ENCODE measurements at regions not wholly inside any gene's neighbourhood (a gene's known extent, or its start where the extent isn't known, plus 50 kb on each side); places are given as distances from the start of the nearest gene placed in this dataset.

- Histone ChIP-seq H3K27ac (ENCODE audit: insufficient read depth in 1 of 2, low read depth in 1 of 2, low read length in 2 of 2, poor library complexity in 1 of 2, severe bottlenecking in 2 of 2) (no peak overlapping the region), H3K36me3 (ENCODE audit: control insufficient read depth in 4 of 4, insufficient read depth in 4 of 4, low read length in 3 of 4) (no peaks in the 10 kb centered on the region), H3K9me3 (ENCODE audit: control extremely low read depth in 1 of 5, control insufficient read depth in 4 of 5, insufficient read depth in 2 of 5, low read depth in 1 of 5, low read length in 4 of 5) (no peaks in the 10 kb centered on the region), H3K4me1 (ENCODE audit: control extremely low read depth in 1 of 4, control insufficient read depth in 4 of 4, insufficient read depth in 4 of 4, low read length in 3 of 4) (no peaks in the 10 kb centered on the region), H3K4me3 (ENCODE audit: control insufficient read depth in 1 of 7, extremely low read depth in 1 of 7, insufficient read depth in 4 of 7, low read depth in 2 of 7, low read length in 6 of 7) (no peak overlapping the region), H3K27me3 (replicated peaks in 2 of 5; ENCODE audit: control insufficient read depth in 4 of 5, insufficient read depth in 5 of 5, low read length in 4 of 5) (no peaks in the 10 kb centered on the region)
- POLR2A ChIA-PET = interaction anchor here (0.6 kb wide), 1 partner anchor 260 kb away, joined by 3 read pairs; no protein-coding TSS in a partner anchor
- no CpG with 5 or more reads among the region's 3 CpGs for WGBS (ENCODE audit: insufficient coverage)
- DNase-seq = no peak
- CTCF ChIA-PET = interaction anchor here (1.5 kb wide), 1 partner anchor 12 kb away, joined by 5 read pairs; no protein-coding TSS in a partner anchor
Observed at GRCh38 chr9:108479989-108480652, 375.7 kb downstream of the ACTL7B start.

- DNase-seq = peak in 2 of 3 donors; percentile 44 to 52
- H3K9me3 ChIP-seq (ENCODE audit: control extremely low read depth in 1 of 5, control insufficient read depth in 4 of 5, insufficient read depth in 2 of 5, low read depth in 1 of 5, low read length in 4 of 5) = no peaks in the 10 kb centered on the region
- ChIA-PET CTCF (interaction anchor here (1.5 kb wide), 2 partner anchors 11 to 14 kb away, joined by 4 to 5 read pairs; no protein-coding TSS in a partner anchor), POLR2A (interaction anchor here (0.6 kb wide), 1 partner anchor 9 kb away, joined by 6 read pairs; no protein-coding TSS in a partner anchor)
- H3K27ac ChIP-seq (ENCODE audit: insufficient read depth in 1 of 2, low read depth in 1 of 2, low read length in 2 of 2, poor library complexity in 1 of 2, severe bottlenecking in 2 of 2) = no peak overlapping the region
- H3K4me1 ChIP-seq (ENCODE audit: control extremely low read depth in 1 of 4, control insufficient read depth in 4 of 4, insufficient read depth in 4 of 4, low read length in 3 of 4) = no peaks in the 10 kb centered on the region
- H3K36me3 ChIP-seq (ENCODE audit: control insufficient read depth in 4 of 4, insufficient read depth in 4 of 4, low read length in 3 of 4) = no peaks in the 10 kb centered on the region
- 93% methylated on average over 11 of the region's 11 CpGs for WGBS (ENCODE audit: insufficient coverage)
- H3K27me3 ChIP-seq (replicated peaks in 2 of 5; ENCODE audit: control insufficient read depth in 4 of 5, insufficient read depth in 5 of 5, low read length in 4 of 5) = no peaks in the 10 kb centered on the region
- no peak overlapping the region for H3K4me3 ChIP-seq (ENCODE audit: control insufficient read depth in 1 of 7, extremely low read depth in 1 of 7, insufficient read depth in 4 of 7, low read depth in 2 of 7, low read length in 6 of 7)
Observed at GRCh38 chr9:108478431-108479332, 377.1 kb downstream of the ACTL7B start.

GRCh38 chr9:108477529-108478006 is 378.2 kb downstream of the ACTL7B start:
- WGBS (ENCODE audit: insufficient coverage) = 100% methylated on average over 4 of the region's 6 CpGs
- ChIA-PET CTCF (interaction anchor here (1.5 kb wide), 1 partner anchor 13 kb away, joined by 4 read pairs; no protein-coding TSS in a partner anchor), POLR2A (no interaction called here)
- H3K36me3 ChIP-seq (ENCODE audit: control insufficient read depth in 4 of 4, insufficient read depth in 4 of 4, low read length in 3 of 4) = no peaks in the 10 kb centered on the region
- no peak overlapping the region for H3K27ac ChIP-seq (ENCODE audit: insufficient read depth in 1 of 2, low read depth in 1 of 2, low read length in 2 of 2, poor library complexity in 1 of 2, severe bottlenecking in 2 of 2)
- no peaks in the 10 kb centered on the region for H3K9me3 ChIP-seq (ENCODE audit: control extremely low read depth in 1 of 5, control insufficient read depth in 4 of 5, insufficient read depth in 2 of 5, low read depth in 1 of 5, low read length in 4 of 5)
- no peaks in the 10 kb centered on the region for H3K4me1 ChIP-seq (ENCODE audit: control extremely low read depth in 1 of 4, control insufficient read depth in 4 of 4, insufficient read depth in 4 of 4, low read length in 3 of 4)
- no peak for DNase-seq
- no peaks in the 10 kb centered on the region for H3K27me3 ChIP-seq (replicated peaks in 2 of 5; ENCODE audit: control insufficient read depth in 4 of 5, insufficient read depth in 5 of 5, low read length in 4 of 5)
- no peak overlapping the region for H3K4me3 ChIP-seq (ENCODE audit: control insufficient read depth in 1 of 7, extremely low read depth in 1 of 7, insufficient read depth in 4 of 7, low read depth in 2 of 7, low read length in 6 of 7)

- ChIA-PET POLR2A (no interaction called here), CTCF (no interaction called here)
- WGBS (ENCODE audit: insufficient coverage) = no CpG with 5 or more reads among the region's 3 CpGs
- H3K27ac ChIP-seq (ENCODE audit: insufficient read depth in 1 of 2, low read depth in 1 of 2, low read length in 2 of 2, poor library complexity in 1 of 2, severe bottlenecking in 2 of 2) = no peak overlapping the region
- no peaks in the 10 kb centered on the region for H3K36me3 ChIP-seq (ENCODE audit: control insufficient read depth in 4 of 4, insufficient read depth in 4 of 4, low read length in 3 of 4)
- no peaks in the 10 kb centered on the region for H3K27me3 ChIP-seq (replicated peaks in 2 of 5; ENCODE audit: control insufficient read depth in 4 of 5, insufficient read depth in 5 of 5, low read length in 4 of 5)
- H3K4me3 ChIP-seq (ENCODE audit: control insufficient read depth in 1 of 7, extremely low read depth in 1 of 7, insufficient read depth in 4 of 7, low read depth in 2 of 7, low read length in 6 of 7) = no peak overlapping the region
- no peaks in the 10 kb centered on the region for H3K9me3 ChIP-seq (ENCODE audit: control extremely low read depth in 1 of 5, control insufficient read depth in 4 of 5, insufficient read depth in 2 of 5, low read depth in 1 of 5, low read length in 4 of 5)
- H3K4me1 ChIP-seq (ENCODE audit: control extremely low read depth in 1 of 4, control insufficient read depth in 4 of 4, insufficient read depth in 4 of 4, low read length in 3 of 4) = no peaks in the 10 kb centered on the region
- no peak for DNase-seq
Observed at GRCh38 chr9:108476574-108476973, 379.2 kb downstream of the ACTL7B start.

- H3K9me3 ChIP-seq (ENCODE audit: control extremely low read depth in 1 of 5, control insufficient read depth in 4 of 5, insufficient read depth in 2 of 5, low read depth in 1 of 5, low read length in 4 of 5) = no peaks in the 10 kb centered on the region
- H3K27ac ChIP-seq (ENCODE audit: insufficient read depth in 1 of 2, low read depth in 1 of 2, low read length in 2 of 2, poor library complexity in 1 of 2, severe bottlenecking in 2 of 2) = no peak overlapping the region
- H3K27me3 ChIP-seq (replicated peaks in 2 of 5; ENCODE audit: control insufficient read depth in 4 of 5, insufficient read depth in 5 of 5, low read length in 4 of 5) = no peaks in the 10 kb centered on the region
- H3K4me1 ChIP-seq (ENCODE audit: control extremely low read depth in 1 of 4, control insufficient read depth in 4 of 4, insufficient read depth in 4 of 4, low read length in 3 of 4) = no peaks in the 10 kb centered on the region
- ChIA-PET POLR2A (no interaction called here), CTCF (no interaction called here)
- no peak for DNase-seq
- WGBS (ENCODE audit: insufficient coverage) = 100% methylated on average over 2 of the region's 2 CpGs
- H3K36me3 ChIP-seq (ENCODE audit: control insufficient read depth in 4 of 4, insufficient read depth in 4 of 4, low read length in 3 of 4) = no peaks in the 10 kb centered on the region
- no peak overlapping the region for H3K4me3 ChIP-seq (ENCODE audit: control insufficient read depth in 1 of 7, extremely low read depth in 1 of 7, insufficient read depth in 4 of 7, low read depth in 2 of 7, low read length in 6 of 7)
Observed at GRCh38 chr9:108475813-108476212, 380.0 kb downstream of the ACTL7B start.

GRCh38 chr9:108474356-108474755 is 381.4 kb downstream of the ACTL7B start:
- Histone ChIP-seq H3K36me3 (ENCODE audit: control insufficient read depth in 4 of 4, insufficient read depth in 4 of 4, low read length in 3 of 4) (no peaks in the 10 kb centered on the region), H3K4me3 (ENCODE audit: control insufficient read depth in 1 of 7, extremely low read depth in 1 of 7, insufficient read depth in 4 of 7, low read depth in 2 of 7, low read length in 6 of 7) (no peak overlapping the region), H3K27ac (ENCODE audit: insufficient read depth in 1 of 2, low read depth in 1 of 2, low read length in 2 of 2, poor library complexity in 1 of 2, severe bottlenecking in 2 of 2) (no peak overlapping the region), H3K9me3 (ENCODE audit: control extremely low read depth in 1 of 5, control insufficient read depth in 4 of 5, insufficient read depth in 2 of 5, low read depth in 1 of 5, low read length in 4 of 5) (no peaks in the 10 kb centered on the region), H3K4me1 (ENCODE audit: control extremely low read depth in 1 of 4, control insufficient read depth in 4 of 4, insufficient read depth in 4 of 4, low read length in 3 of 4) (no peaks in the 10 kb centered on the region), H3K27me3 (replicated peaks in 2 of 5; ENCODE audit: control insufficient read depth in 4 of 5, insufficient read depth in 5 of 5, low read length in 4 of 5) (no peaks in the 10 kb centered on the region)
- DNase-seq = no peak
- ChIA-PET POLR2A (no interaction called here), CTCF (no interaction called here)
- 100% methylated on average over 5 of the region's 6 CpGs for WGBS (ENCODE audit: insufficient coverage)

All from common myeloid progenitor, CD34-positive (primary cell).